H1 (cell line): ENCODE measurements at regions not wholly inside any gene's neighbourhood (a gene's known extent, or its start where the extent isn't known, plus 50 kb on each side); places are given as distances from the start of the nearest gene placed in this dataset.

Experiments used
- CTCF ChIA-PET: fragments of 300-600 bp; sonication (Branson Sonifier 250); formaldehyde crosslinking; loops from one replicate; lab custom pipeline; 2021; ENCODE audit not compliant: partially characterized antibody; lab: Charles Lee
- POLR2A ChIA-PET: fragments of 300-600 bp; sonication (Branson Sonifier 250); formaldehyde crosslinking; loops from one replicate; lab custom pipeline; 2021; ENCODE audit warnings: inconsistent platforms; ENCODE audit not compliant: partially characterized antibody; lab: Charles Lee
- DNase-seq, 2 experiments: peaks; one replicate each; pipeline versions ENCODE4 v3.0.0 to v3.0.0-alpha.2; 2010 to 2022; ENCODE audit warnings: low spot score in 2 of 2, low read depth in 1 of 2, mixed read lengths in 1 of 2
- FAIRE-seq: peaks from 2 replicates; lab custom pipeline; 2011; peaks lifted over from hg19 to GRCh38; lab: Jason Lieb, UNC
- H2AFZ ChIP-seq: 2 replicates; pipeline ENCODE4 v1.8.1; 2012; ENCODE audit warnings: low read length, inconsistent platforms
- H2AK5ac ChIP-seq: 2 replicates; pipeline ENCODE4 v1.6.1; 2013; ENCODE audit warnings: low read depth, low read length
- H2BK120ac ChIP-seq: replicated peaks from 2 replicates; pipeline ENCODE3; 2013; ENCODE audit warnings: low read depth, low read length, inconsistent platforms
- H2BK12ac ChIP-seq: 2 replicates; pipeline ENCODE4 v1.6.1; 2013; ENCODE audit warnings: low read depth, low read length
- H2BK15ac ChIP-seq: 2 replicates; pipeline ENCODE4 v1.6.1; 2013; ENCODE audit warnings: low read length
- H2BK20ac ChIP-seq: 2 replicates; pipeline ENCODE4 v1.6.1; 2013; ENCODE audit warnings: low read length
- H2BK5ac ChIP-seq: 2 replicates; pipeline ENCODE4 v1.6.1; 2013; ENCODE audit warnings: low read depth, low read length
- H3K14ac ChIP-seq: 2 replicates; pipeline ENCODE4 v1.6.1; 2013; ENCODE audit warnings: inconsistent platforms; ENCODE audit not compliant: insufficient read length
- H3K18ac ChIP-seq: 2 replicates; pipeline ENCODE4 v1.6.1; 2013; ENCODE audit warnings: low read length; ENCODE audit errors: extremely low read depth
- H3K23ac ChIP-seq: 2 replicates; pipeline ENCODE4 v1.6.1; 2013; ENCODE audit warnings: inconsistent platforms; ENCODE audit not compliant: insufficient read length
- H3K23me2 ChIP-seq: 2 replicates; pipeline ENCODE4 v1.6.1; 2013; ENCODE audit warnings: low read depth, low read length
- H3K27ac ChIP-seq: 2 replicates; pipeline ENCODE4 v1.6.1; 2011; ENCODE audit warnings: low read depth, low read length, inconsistent platforms
- H3K27me3 ChIP-seq, 4 experiments: replicated peaks in 1 of 4; 1 replicate in 1 of 4; 2 replicates in 3 of 4; pipeline versions ENCODE4 v1.6.1 to v1.8.1; 2011 to 2013; ENCODE audit warnings: low read length in 3 of 4, mild to moderate bottlenecking in 3 of 4, inconsistent platforms in 2 of 4, mixed read lengths in 2 of 4, moderate library complexity in 1 of 4; ENCODE audit not compliant: control insufficient read depth in 3 of 4, insufficient read depth in 3 of 4; ENCODE audit errors: extremely low read depth in 1 of 4
- H3K36me3 ChIP-seq, 4 experiments: 2 replicates each; pipeline versions ENCODE4 v1.6.1 to v1.8.1; 2011 to 2013; ENCODE audit warnings: mild to moderate bottlenecking in 4 of 4, low read length in 3 of 4, moderate library complexity in 2 of 4, control low read depth in 1 of 4, inconsistent platforms in 1 of 4; ENCODE audit not compliant: insufficient read depth in 4 of 4, control insufficient read depth in 2 of 4
- H3K4ac ChIP-seq: replicated peaks from 2 replicates; pipeline ENCODE3; 2013; ENCODE audit warnings: low read length, low read depth, mixed read lengths, inconsistent platforms; ENCODE audit not compliant: insufficient read length
- H3K4me1 ChIP-seq, 4 experiments: replicated peaks in 1 of 4; 1 replicate in 1 of 4; 2 replicates in 3 of 4; pipeline versions ENCODE4 v1.6.1 to v1.8.1; 2011 to 2013; ENCODE audit warnings: low read length in 3 of 4, inconsistent platforms in 2 of 4, mixed read lengths in 1 of 4; ENCODE audit not compliant: insufficient read depth in 4 of 4, control insufficient read depth in 3 of 4
- H3K4me2 ChIP-seq, 2 experiments: 2 replicates each; pipeline versions ENCODE4 v1.6.1 to v1.8.1; 2011 to 2013; ENCODE audit warnings: low read depth in 2 of 2, low read length in 2 of 2, control low read depth in 1 of 2, inconsistent platforms in 1 of 2, mild to moderate bottlenecking in 1 of 2; ENCODE audit not compliant: insufficient read depth in 1 of 2
- H3K4me3 ChIP-seq, 4 experiments: fragments of 200-600, 300-600 bp in 1 of 4; sonication (generic), shearing (Covaris generic), sonication (Bioruptor Twin) in 1 of 4; 2 replicates each; pipeline versions ENCODE4 v1.5.1 to v1.8.1; 2011 to 2016; ENCODE audit warnings: low read length in 4 of 4, low read depth in 3 of 4, control low read depth in 2 of 4, inconsistent platforms in 2 of 4, mild to moderate bottlenecking in 2 of 4, mixed read lengths in 1 of 4, moderate library complexity in 1 of 4; ENCODE audit not compliant: insufficient read depth in 2 of 4; ENCODE audit errors: extremely low read depth in 1 of 4
- H3K56ac ChIP-seq: replicated peaks from 2 replicates; pipeline ENCODE3; 2013; ENCODE audit warnings: low read depth, mild to moderate bottlenecking, mixed read lengths, low read length, inconsistent platforms; ENCODE audit not compliant: insufficient read length
- H3K79me1 ChIP-seq: 2 replicates; pipeline ENCODE4 v1.6.1; 2013; ENCODE audit warnings: low read depth, low read length, control low read depth
- H3K79me2 ChIP-seq, 2 experiments: 2 replicates each; pipeline versions ENCODE4 v1.6.1 to v1.8.1; 2012 to 2013; ENCODE audit warnings: low read length in 2 of 2, mild to moderate bottlenecking in 2 of 2, inconsistent platforms in 1 of 2; ENCODE audit not compliant: insufficient read depth in 2 of 2, control insufficient read depth in 1 of 2
- H3K9ac ChIP-seq, 4 experiments: replicated peaks in 1 of 4; 1 replicate in 1 of 4; 2 replicates in 3 of 4; pipeline versions ENCODE4 v1.6.1 to v1.8.1; 2011 to 2013; ENCODE audit warnings: low read depth in 3 of 4, low read length in 3 of 4, control low read depth in 2 of 4, mild to moderate bottlenecking in 2 of 4, moderate library complexity in 2 of 4, inconsistent platforms in 1 of 4; ENCODE audit errors: extremely low read depth in 1 of 4
- H3K9me3 ChIP-seq, 2 experiments: 2 replicates each; pipeline versions ENCODE4 v1.6.1 to v1.8.1; 2012 to 2013; ENCODE audit warnings: mild to moderate bottlenecking in 2 of 2, moderate library complexity in 2 of 2, control low read depth in 1 of 2, inconsistent platforms in 1 of 2, low read depth in 1 of 2, low read length in 1 of 2, mixed read lengths in 1 of 2; ENCODE audit not compliant: insufficient read depth in 2 of 2
- H4K20me1 ChIP-seq, 2 experiments: replicated peaks in 1 of 2; 2 replicates each; pipeline versions ENCODE3 to v1.8.1; 2011 to 2013; ENCODE audit warnings: inconsistent platforms in 2 of 2, low read length in 2 of 2, mild to moderate bottlenecking in 1 of 2; ENCODE audit not compliant: insufficient read depth in 2 of 2, control insufficient read depth in 1 of 2
- H4K5ac ChIP-seq: 2 replicates; pipeline ENCODE4 v1.6.1; 2013; ENCODE audit warnings: low read length, low read depth, mixed read lengths, inconsistent platforms; ENCODE audit not compliant: insufficient read length
- H4K8ac ChIP-seq: 2 replicates; pipeline ENCODE4 v1.8.0; 2013; ENCODE audit warnings: mild to moderate bottlenecking, moderate library complexity, low read length, inconsistent platforms; ENCODE audit not compliant: insufficient read depth; ENCODE audit errors: extremely low read depth
- H4K91ac ChIP-seq: replicated peaks from 2 replicates; pipeline ENCODE3; 2013; ENCODE audit warnings: low read length, mixed read lengths, inconsistent platforms; ENCODE audit not compliant: insufficient read length
- CTBP2 ChIP-seq: IDR thresholded peaks from 2 replicates; pipeline ENCODE4 v1.7.0; 2011; ENCODE audit warnings: borderline replicate concordance, mild to moderate bottlenecking, moderate library complexity, mixed read lengths, low read length; ENCODE audit not compliant: insufficient read depth, insufficient read length
- EGR1 ChIP-seq: IDR thresholded peaks from 2 replicates; pipeline ENCODE4 v1.6.1; 2011; ENCODE audit warnings: low read depth, low read length, borderline replicate concordance
- GTF2F1 ChIP-seq: IDR thresholded peaks from 2 replicates; pipeline ENCODE4 v1.6.1; 2012; ENCODE audit warnings: low read depth, low read length, improper control_type of control experiment, borderline replicate concordance
- PHF8 ChIP-seq: fragments of 200-600 bp; sonication (generic); conservative IDR thresholded peaks from 2 replicates; pipeline ENCODE4 v1.7.1; 2012; ENCODE audit warnings: low read depth, mild to moderate bottlenecking, inconsistent platforms, low read length, moderate library complexity
- RAD21 ChIP-seq, 2 experiments: IDR thresholded peaks in 1 of 2; conservative IDR thresholded peaks in 1 of 2; 2 replicates each; pipeline ENCODE4 v1.6.1; 2011; ENCODE audit warnings: low read depth in 2 of 2, low read length in 2 of 2, improper control_type of control experiment in 1 of 2, inconsistent platforms in 1 of 2, mild to moderate bottlenecking in 1 of 2, moderate library complexity in 1 of 2
- TAF1 ChIP-seq: IDR thresholded peaks from 2 replicates; pipeline ENCODE4 v1.6.1; 2011; ENCODE audit warnings: mild to moderate bottlenecking, low read depth, low read length
- WGBS, 2 experiments: shearing (Covaris generic) in 1 of 2; methylation state at CpG; one replicate each; pipeline versions ENCODE4 v1.1.6 to v1.1.7; 2013 to 2015; ENCODE audit warnings: low lambda C conversion rate in 2 of 2, mixed read lengths in 2 of 2, inconsistent platforms in 1 of 2, low coverage in 1 of 2, missing lambda C conversion rate in 1 of 2; ENCODE audit not compliant: insufficient replicate concordance in 2 of 2, insufficient coverage in 1 of 2, insufficient read length in 1 of 2; ENCODE audit errors: extremely low coverage in 1 of 2, missing lambda C conversion rate in 1 of 2; 5-methylcytosine and 5-hydroxymethylcytosine counted together

DNA sequence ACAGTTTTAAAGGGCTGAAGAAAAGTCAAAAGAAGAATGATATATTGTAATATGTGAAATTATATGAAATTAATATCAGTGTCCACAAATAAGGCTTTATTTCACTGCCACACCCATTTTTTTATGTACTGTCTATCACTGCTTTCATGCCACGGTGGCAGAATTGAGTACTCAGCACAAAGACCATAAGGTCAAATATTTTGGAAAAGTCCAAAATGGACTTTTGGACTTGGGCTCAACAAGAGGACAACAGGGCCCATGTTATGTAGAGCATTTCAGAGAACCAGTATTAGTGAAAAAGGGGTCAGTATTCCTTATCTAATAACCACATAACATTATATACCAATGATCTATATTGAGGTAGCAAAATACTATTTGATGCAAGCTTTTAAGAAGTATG is 427.2 kb downstream of the EPHA4 start:
- no peak overlapping the region for H4K91ac ChIP-seq
- no peak overlapping the region for H2AFZ ChIP-seq
- H3K79me1 ChIP-seq = no peaks in the 10 kb centered on the region
- no peak overlapping the region for H3K18ac ChIP-seq
- H3K4me3 ChIP-seq = no peak overlapping the region
- H3K56ac ChIP-seq = no peak overlapping the region
- H3K4me2 ChIP-seq = no peak overlapping the region
- no peaks in the 10 kb centered on the region for H3K79me2 ChIP-seq
- H3K27ac ChIP-seq = no peak overlapping the region
- no peak overlapping the region for H2BK15ac ChIP-seq
- no peak for FAIRE-seq
- H4K5ac ChIP-seq = no peak overlapping the region
- no peak overlapping the region for H4K8ac ChIP-seq
- TF ChIP-seq GTF2F1 (no peak), EGR1 (no peak), CTBP2 (no peak), PHF8 (no peak), TAF1 (no peak), RAD21 (IDR thresholded peaks at IDR 0.05 in 1 of 2, conservative IDR thresholded peaks at IDR 0.05 in 1 of 2; ENCODE audit: low read depth in 2 of 2, low read length in 2 of 2) (no peak)
- no peak overlapping the region for H3K14ac ChIP-seq
- no peak overlapping the region for H2AK5ac ChIP-seq
- no peak overlapping the region for H3K9ac ChIP-seq
- no peak for DNase-seq
- H3K23me2 ChIP-seq = no peaks in the 10 kb centered on the region
- ChIA-PET CTCF (no interaction called here), POLR2A (no interaction called here)
- no peak overlapping the region for H2BK12ac ChIP-seq
- H2BK20ac ChIP-seq = no peak overlapping the region
- no peak overlapping the region for H3K23ac ChIP-seq
- 95% methylated on average over 1 of the region's 1 CpG; no CpG with 5 or more reads in 1 of the 2 experiments for WGBS, 2 experiments
- H3K36me3 ChIP-seq = no peaks in the 10 kb centered on the region
- no peak overlapping the region for H2BK120ac ChIP-seq
- H2BK5ac ChIP-seq = no peak overlapping the region
- H3K4me1 ChIP-seq = no peaks in the 10 kb centered on the region
- no peaks in the 10 kb centered on the region for H3K9me3 ChIP-seq
- no peaks in the 10 kb centered on the region for H4K20me1 ChIP-seq
- H3K4ac ChIP-seq = no peak overlapping the region
- H3K27me3 ChIP-seq = no peaks in the 10 kb centered on the region
